ENCODE measurements at regions not wholly inside any gene's neighbourhood (a gene's known extent, or its start where the extent isn't known, plus 50 kb on each side); places are given as distances from the start of the nearest gene placed in this dataset.
"Not testable (repeated sequence)": the region's sequence is repeated elsewhere in the genome, so short reads cannot be mapped to it uniquely, and the experiment has no call there.

DNA sequence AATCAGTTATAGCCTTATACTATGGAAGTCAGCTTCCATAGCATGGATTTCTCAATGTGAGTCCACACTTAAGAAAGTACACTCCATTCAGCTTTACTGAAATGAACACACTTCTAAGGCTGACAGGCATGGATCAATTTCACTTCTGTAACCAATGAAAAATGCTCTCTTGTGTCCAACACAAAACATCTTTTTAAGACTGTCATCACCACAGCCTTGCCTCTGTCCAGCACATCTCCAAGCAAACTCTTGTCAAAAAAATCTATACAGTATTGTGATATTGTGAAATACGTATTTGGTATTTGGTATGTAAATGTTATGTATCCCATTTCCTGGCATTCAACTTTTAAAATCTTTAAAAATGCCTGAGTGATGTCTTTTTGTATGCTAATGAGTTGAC is 208.7 kb downstream of the RAP2B start:
- DNase-seq (ENCODE audit: low read depth in 3 of 3): no peak

DNA sequence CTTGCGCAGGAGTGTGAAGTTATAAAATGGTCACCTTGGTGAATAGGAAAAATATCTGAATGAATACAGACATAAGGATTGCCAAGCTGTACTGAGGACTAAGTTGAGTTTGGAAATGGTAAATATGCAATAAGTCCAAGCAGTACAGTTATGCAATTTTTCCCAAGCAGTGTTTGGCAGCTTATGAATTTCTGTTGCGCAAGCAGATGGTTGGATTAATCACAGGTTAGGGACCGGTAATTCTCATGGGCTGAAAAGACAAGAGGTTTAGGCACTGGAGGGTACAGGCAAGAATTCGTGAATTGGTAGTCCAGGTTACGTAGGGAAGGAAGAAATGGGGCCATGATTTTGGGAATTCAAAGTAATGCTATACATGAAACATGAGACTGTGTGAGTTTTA is 210.3 kb downstream of the RAP2B start:
- no peak for DNase-seq (ENCODE audit: low read depth in 3 of 3)

DNA sequence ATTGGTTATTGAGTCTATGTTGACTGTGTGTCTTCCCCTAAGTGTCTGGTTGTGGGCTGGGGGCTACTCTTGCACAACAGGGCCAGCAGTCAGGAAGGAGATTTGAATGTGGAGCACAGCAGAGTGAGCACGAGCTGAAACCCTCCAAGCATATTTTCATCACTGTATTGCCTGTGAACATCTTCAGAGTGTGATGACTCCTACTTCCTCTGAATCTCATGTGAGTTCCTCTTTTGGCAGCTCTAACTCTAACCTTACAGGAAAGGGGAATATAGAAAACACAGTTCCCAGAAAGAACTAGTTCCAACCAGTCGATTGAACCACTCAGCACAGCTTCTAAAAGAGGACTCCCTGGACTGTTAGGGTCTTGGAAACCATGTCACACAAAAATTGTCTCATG is 211.6 kb downstream of the RAP2B start:
- no peak for DNase-seq (ENCODE audit: low read depth in 3 of 3)

DNA sequence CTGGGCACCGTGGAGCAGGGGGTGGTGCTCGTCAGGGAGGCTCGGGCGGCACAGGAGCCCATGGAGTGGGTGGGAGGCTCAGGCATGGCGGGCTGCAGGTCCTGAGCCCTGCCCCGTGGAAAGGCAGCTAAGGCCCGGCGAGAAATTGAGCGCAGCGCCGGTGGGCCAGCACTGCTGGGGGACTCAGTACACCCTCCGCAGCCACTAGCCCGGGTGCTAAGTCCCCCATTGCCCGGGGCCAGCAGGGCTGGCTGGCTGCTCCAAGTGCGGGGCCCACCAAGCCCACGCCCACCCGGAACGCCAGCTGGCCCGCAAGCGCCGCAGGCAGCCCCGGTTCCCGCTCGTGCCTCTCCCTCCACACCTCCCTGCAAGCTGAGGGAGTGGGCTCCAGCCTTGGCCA is 216.3 kb downstream of the RAP2B start:
- not testable (repeated sequence) for DNase-seq (ENCODE audit: low read depth in 3 of 3)

DNA sequence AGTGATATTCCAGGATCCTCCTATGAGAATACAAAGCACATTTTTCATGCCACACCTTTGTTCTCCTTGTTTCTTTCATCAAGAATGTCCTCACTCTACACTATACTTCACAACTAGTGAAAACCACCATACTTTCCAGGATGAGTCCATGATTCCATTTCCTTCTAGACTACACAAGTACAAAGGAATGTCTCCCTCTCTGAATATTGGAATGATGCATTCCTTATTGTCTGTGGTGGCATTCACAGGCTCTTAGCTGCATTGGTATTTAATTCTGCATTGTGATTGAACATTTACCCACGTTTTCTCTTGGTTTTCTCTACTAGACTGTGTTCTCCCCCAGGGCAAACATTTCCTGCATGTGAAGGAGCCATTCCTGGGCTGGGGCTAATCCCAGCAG is 217.5 kb downstream of the RAP2B start:
- DNase-seq (ENCODE audit: low read depth in 3 of 3): no peak

DNA sequence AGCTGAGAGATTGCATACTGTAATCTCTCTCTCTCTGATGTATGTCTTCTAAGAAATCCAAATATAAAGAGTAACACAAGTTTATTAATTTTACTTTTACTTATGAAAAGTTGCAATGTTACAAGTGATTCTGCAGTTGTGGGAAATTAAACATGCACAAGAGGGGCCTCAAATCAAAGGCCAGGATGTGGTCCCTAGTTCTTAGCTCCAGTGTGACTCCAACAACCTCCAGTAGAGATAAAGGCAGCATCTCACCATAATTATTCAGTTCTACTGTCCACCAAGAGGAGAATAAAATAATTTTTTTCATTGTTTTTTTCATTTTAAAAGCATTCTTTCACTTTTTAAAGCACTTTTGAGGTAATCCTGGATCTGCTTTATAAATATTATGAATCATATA is 223.3 kb downstream of the RAP2B start:
- no peak for DNase-seq (ENCODE audit: low read depth in 3 of 3)

DNA sequence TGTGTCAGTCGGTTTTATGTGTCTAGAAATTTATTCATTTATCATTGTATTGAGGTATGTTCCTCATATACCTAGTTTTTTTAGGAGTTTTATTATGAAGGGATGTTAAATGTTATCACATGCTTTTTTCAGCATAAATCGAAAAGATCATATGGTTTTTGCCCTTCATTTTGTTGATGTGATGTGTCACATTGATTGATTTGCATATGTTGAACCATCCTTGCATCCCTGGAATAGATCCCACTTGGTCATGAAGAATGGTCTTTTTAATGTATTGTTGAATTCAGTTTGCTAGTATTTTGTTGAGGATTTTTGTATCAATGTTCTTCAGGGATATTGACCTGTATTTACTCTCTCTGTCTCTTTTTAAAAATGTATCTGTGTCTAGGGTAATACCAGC is 230.3 kb downstream of the RAP2B start:
- DNase-seq (ENCODE audit: low read depth in 3 of 3): no peak

DNA sequence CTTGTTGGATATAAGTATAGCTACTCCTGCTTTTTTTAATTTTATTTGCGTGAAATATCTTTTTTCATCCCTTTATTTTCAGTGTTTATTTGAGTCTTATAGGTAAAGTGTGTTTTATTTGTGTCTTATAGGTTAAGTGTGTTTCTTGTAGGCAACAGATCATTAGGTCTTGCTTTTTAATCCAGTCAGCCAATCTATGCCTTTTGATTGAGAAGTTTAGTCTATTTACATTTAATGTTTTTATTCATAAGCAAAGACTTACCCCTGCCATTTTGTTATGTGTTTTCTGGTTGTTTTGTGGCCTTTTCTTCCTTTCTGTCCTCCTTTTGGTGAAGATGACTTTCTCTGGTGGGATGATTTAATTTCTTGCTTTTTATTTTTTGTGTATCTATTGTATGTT is 232.0 kb downstream of the RAP2B start:
- no peak for DNase-seq (ENCODE audit: low read depth in 3 of 3)

DNA sequence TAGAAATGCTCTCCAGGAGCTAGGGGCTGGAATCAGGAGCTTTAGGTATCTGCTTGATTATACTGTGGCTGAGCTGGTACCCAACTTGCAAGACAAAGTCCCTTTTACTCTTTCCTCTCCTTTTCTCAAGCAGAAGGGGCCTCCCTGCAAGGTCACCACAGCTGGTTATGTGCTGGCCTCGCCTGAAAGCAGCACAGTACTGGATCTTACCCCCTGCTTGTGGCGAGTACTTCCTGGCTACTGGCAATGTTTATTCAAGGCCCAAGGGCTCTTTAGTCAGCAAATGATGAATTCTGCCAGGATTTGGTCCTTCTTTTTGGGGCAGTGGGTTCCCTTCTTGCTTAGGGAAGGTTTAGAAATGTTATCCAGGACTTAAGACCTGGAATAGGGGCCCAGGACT is 234.6 kb downstream of the RAP2B start:
- DNase-seq (ENCODE audit: low read depth in 3 of 3): no peak

DNA sequence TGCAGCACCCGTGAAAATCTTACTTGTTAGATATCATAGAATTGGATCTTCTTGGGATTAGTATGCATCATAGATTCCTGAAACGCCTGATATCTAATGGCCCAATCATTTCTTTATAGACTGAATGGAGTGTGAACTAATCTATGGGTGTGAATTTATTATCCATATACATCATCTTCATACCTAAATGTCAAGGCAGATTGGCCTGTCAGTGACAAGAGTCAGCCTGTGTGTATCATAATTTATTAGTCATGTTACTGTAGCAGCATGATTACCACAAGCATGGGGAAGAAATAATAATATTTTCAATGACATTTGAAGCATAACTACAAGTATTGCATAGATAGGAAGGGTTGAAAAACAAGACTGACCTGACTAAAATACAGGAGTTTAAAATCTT is 235.8 kb downstream of the RAP2B start:
- no peak for DNase-seq (ENCODE audit: low read depth in 3 of 3)

DNA sequence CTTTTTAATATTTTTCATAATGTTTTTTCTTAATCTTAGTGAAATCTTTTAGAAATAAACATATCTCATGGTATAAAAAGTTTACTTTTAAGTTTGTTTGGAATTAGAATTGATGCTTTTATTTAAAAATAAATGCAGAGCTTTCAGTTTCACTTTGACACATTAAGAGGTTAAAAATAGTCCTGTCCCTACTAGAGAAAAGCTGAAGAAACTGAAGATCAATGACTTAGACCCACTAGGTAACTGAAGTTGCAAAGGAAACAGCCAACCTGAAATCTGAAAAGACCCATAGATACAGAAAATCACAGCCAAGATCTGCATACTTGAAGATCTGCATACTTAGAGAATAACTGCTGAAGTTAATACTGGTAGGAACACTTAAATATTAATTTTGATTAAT is 237.6 kb downstream of the RAP2B start:
- DNase-seq (ENCODE audit: low read depth in 3 of 3): no peak

DNA sequence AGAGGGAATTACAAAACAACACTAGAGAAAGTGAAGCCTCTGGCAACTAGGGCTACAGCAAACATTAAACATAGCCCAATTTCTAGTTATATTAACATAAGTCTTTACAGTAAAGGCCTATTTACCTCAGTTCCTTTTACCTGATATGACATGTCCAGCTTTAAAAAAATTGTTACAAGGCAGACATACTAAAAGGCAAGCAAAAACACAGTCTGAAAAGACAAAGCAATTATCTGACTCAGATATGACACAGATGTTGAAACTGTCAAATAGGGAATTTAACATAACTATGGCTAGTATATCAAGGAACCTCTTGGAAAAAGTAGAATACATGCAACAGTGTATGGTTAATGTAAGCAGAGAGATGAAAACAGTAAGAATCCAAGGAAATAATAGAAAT is 238.6 kb downstream of the RAP2B start:
- DNase-seq (ENCODE audit: low read depth in 3 of 3): no peak

DNA sequence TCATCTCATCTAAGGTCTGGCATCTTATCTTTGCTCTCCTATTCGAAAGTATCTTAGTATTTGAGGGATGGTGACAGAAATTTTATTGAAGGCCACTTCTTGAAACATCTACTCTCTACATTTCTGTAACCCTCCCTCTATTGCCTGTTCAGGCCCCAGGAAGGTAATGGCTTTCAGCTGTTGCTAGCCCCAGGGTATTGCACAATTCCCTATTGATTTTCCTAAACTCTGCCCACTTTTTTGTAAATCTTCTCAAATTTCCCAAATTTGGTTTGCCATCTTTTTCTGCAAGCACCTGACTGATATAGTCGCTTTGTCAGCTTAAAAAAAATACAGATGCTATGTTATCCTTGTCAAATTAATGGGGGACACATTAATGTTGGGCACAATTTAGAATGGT is 242.1 kb downstream of the RAP2B start:
- DNase-seq (ENCODE audit: low read depth in 3 of 3): no peak

DNA sequence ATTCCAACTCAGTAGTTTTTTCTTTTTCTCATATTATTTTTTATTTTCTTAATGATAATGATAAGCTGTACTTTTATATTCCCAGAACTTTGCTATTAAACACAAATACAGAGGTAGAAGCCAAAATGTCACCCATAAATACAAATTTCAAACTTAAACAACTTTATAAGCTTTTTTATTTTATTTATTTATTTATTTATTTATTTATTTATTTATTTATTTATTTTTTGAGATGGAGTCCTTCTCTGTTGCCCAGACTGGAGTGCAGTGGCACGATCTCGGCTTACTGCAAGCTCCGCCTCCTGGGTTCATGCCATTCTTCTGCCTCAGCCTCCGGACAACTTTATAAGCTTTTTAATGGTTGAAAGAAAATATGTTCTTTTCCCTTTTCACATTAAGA is 243.3 kb downstream of the RAP2B start:
- DNase-seq (ENCODE audit: low read depth in 3 of 3): not testable (repeated sequence)

DNA sequence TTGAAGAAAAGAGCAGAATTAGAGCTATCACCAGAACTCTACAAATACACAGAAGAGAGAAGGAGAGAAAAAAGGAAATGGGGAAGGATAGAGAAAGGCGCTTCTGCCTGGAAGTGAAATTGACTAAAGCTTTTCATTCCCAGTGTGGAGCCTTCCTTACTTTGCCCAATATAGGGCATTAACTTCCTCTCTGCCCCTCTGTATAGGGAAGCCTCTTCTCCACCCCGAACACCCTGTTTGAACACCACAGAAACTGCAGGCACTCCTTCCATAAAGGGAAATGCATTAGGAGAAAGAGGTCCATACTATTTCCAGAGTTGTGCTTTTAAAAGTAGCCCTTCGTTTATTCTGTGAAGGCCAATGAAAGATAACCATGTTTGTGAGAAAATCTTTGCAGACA is 248.5 kb downstream of the RAP2B start:
- DNase-seq (ENCODE audit: low read depth in 3 of 3): no peak

DNA sequence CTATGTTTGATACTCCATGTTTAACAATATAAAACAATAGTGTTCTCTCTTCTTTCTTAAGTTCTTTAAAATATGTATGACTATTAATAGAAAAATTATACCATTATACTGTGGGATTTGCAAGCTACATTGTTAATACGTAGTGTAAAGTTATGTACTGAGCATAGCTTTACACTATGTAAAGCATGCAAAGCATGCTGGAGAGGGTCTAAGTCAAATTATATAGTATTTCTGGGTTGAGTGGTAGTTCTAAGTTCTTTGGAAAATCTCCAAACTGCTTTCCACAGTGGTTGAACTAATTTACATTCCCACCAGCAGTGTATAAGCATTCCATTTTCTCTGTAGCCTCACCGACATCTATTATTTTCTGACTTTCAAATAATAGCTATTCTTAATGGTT is 253.0 kb downstream of the RAP2B start:
- no peak for DNase-seq (ENCODE audit: low read depth in 3 of 3)

DNA sequence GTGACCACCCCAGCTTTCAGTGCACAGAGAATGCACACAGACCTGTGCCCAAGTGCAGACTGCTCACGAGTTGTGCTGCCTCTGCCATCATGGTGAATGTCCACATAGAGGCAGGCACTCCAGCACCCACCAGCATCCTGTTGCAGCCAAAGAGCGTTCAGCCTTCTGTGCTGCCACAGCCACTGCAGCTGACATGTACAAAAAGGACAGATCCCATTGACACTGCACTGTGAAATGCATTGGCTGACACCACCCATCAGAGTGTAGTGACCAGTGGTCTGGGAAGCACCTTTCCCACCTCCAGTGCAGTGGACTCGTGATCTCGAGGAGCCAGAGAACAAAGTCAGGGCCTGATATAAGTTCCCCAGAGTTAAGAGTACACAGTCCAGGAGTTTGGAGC is 260.3 kb downstream of the RAP2B start:
- DNase-seq (ENCODE audit: low read depth in 3 of 3): no peak

DNA sequence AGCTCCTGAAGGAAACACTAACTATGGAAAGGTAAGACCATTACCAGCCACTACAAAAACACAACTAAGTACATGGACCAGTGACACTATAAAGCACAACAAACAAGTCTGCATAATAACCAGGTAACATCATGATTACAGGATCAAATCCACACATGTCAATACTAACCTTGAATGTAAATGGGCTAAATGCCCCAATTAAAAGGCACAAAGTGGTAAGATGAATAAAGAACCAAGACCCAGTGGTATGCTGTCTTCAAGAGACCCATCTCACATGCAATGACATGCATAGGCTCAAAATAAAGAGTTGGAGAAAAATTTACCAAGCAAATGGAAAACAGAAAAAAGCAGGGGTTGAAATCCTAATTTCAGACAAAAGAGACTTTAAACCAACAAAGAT is 261.8 kb downstream of the RAP2B start:
- DNase-seq (ENCODE audit: low read depth in 3 of 3): not testable (repeated sequence)

DNA sequence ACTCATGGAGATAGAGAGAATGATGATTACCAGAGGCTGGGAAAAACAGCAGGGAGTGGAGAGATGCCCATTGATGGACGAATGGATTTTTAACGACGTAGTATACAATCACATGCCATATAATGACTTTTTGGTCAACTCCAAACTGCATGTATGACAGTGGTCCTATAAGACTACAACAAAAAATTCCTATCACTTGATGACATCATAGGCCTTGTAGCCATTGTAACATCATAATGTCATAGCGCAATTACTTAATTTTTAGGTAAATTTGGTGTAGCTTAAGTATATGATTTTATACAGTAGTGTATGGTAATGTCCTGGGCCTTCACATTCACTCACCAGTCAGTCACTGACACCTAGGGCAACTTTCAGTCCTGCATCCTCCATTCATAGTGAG is 264.3 kb downstream of the RAP2B start:
- DNase-seq (ENCODE audit: low read depth in 3 of 3): no peak

DNA sequence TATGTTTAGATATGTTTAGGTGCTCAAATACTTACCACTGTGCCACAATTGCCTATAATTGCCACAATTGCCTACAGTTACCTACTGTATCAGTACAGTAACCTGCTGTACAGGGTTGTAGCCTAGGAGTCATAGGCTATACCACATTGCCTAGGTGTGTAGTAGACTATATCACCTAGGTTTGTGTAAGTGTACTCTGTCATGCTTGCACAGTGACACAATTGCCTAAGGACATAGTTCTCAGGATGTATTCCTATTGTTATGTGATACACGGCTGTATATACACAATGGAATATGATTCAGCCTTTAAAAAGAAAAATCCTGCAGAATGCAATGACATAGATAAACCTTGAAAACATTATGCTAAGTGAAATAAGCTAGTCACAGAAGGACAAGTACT is 264.8 kb downstream of the RAP2B start:
- DNase-seq (ENCODE audit: low read depth in 3 of 3): no peak

DNA sequence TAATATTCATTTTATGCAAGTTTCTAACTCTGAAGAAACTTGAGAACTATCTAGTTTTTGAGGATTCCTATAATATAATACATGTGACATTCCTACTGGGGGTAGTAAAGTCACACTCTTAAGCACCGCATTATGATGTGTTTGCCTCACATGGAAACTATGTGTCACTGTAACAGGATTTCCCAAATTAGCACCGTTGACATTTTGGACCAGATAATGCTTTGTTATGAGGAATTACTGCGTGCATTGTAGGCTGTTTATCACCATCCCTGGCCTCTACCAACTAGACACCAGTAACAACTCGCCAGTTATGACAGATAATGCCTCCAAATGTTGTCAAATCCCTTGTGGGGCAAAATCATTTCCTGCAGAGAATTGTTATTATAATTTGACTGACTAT is 267.8 kb downstream of the RAP2B start:
- DNase-seq (ENCODE audit: low read depth in 3 of 3): no peak

DNA sequence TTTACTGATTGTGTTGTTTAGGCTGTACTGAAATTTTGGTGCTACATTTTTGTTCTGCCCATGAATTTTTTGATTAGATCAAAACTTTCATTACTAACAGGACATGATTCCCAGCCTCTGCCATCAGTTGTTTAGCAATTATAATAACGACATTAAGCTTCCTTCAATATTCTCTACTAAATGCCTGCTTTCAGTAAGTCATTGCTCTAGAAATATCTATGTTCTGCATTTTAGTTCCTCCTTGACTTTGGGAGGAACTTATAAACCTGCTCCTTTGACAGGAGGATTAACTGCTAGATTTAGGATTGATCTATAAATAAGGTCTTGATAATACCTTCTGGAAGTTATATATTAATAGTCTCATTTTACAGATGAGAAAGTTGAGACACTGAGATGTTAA is 269.1 kb downstream of the RAP2B start:
- no peak for DNase-seq (ENCODE audit: low read depth in 3 of 3)

DNA sequence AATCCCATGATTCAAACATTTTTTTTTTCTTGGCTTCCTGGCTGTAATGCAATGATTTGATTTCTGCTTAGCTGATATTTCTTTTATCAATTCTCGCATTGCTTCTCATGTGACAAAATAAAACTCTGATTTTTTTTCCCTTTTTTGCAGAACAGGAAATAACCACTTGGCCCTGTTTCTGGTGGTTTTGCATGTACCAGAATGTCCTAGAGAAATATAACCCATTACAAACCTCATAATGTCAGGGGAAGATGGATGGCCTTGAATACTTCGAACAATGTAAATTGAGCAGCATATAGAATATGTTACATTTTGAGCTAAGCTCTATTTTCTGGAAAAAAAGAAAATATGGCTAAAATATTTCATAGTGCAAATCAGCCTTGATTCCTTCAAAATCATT is 275.6 kb downstream of the RAP2B start:
- DNase-seq (ENCODE audit: low read depth in 3 of 3): no peak

DNA sequence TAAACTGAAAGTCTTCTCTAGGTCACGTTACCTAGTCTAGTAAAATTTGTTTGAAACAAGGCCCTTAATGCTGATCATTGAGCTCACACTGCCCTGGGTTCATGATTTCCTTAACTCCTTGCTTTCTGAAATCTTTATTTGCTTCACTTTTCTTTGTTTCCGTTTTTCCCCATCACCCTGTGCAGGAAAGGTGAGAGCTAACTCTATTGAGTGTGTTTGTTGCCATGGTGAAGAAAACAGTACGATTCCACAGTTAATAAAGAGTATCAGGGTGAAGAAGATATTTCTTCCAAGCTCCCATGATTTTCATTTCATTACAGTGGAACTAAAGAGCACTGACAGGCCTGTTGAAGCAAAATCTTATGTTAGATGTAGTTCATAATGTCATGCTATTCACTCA is 276.2 kb downstream of the RAP2B start:
- DNase-seq (ENCODE audit: low read depth in 3 of 3): no peak

DNA sequence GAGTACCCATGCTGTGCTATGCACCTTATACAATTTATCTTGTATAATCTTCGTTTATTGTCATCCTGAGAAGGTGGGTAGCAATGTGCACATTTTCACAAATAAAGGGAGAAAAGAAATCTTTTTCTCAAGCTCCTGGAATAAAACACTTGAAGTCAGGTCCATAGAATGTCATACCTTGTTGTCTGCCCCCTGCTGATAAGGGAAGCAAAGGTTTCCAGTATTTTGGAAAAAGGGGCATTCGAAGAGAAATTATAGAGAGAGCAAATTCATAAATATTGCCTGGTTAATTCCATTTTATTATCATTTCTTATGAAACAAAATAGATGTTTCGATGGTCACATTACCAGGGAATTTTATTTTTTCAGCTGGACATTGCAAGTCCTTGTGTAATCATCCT is 277.8 kb downstream of the RAP2B start:
- no peak for DNase-seq (ENCODE audit: low read depth in 3 of 3)

All from stimulated activated CD4-positive, alpha-beta T cell treated with anti-CD3 and anti-CD28 coated beads, TNF-alpha, amount 100 ng/mL, for 4 hours (primary cell).